Transverse colon (tissue), 4 donors: ENCODE measurements at regions not wholly inside any gene's neighbourhood (a gene's known extent, or its start where the extent isn't known, plus 50 kb on each side); places are given as distances from the start of the nearest gene placed in this dataset.

Experiments
- DNase-seq: peaks from one replicate; pipeline ENCODE4 v3.0.0-alpha.2; 2019
- H3K27ac ChIP-seq, 4 donors: fragments of 200-600 bp; sonication (generic); 2 replicates each; pipeline ENCODE4 v1.5.1; 2016 to 2018; ENCODE audit warnings: inconsistent platforms in 4 of 4
- H3K27me3 ChIP-seq: fragments of 200-600 bp; sonication (generic); 2 replicates; pipeline ENCODE4 v1.5.1; 2017; ENCODE audit warnings: inconsistent platforms
- H3K36me3 ChIP-seq, 4 donors: fragments of 200-600 bp; sonication (generic); 2 replicates each; pipeline ENCODE4 v1.5.1; 2017 to 2019; ENCODE audit warnings: inconsistent platforms in 4 of 4
- H3K4me1 ChIP-seq, 4 donors: fragments of 200-600 bp; sonication (generic); 2 replicates each; pipeline ENCODE4 v1.5.1; 2017 to 2020; ENCODE audit warnings: inconsistent platforms in 4 of 4
- H3K4me3 ChIP-seq, 4 donors: fragments of 200-600 bp; sonication (generic); 1 replicate in 1 of 4; 2 replicates in 3 of 4; pipeline versions ENCODE4 v1.5.1 to v1.6.1; 2017 to 2019; ENCODE audit warnings: inconsistent platforms in 4 of 4
- H3K9me3 ChIP-seq, 2 donors: fragments of 200-600 bp; sonication (generic); 2 replicates each; pipeline ENCODE4 v1.5.1; 2017 to 2019; ENCODE audit warnings: inconsistent platforms in 2 of 2
- EP300 ChIP-seq: sonication (generic); formaldehyde crosslinking; IDR thresholded peaks from one replicate; pipeline ENCODE4 v1.6.1; 2017; ENCODE audit warnings: antibody characterized with exemption, low read depth
- POLR2A ChIP-seq: fragments of 450-650 bp; IDR thresholded peaks from one replicate; pipeline ENCODE4 v1.6.1; 2016; ENCODE audit warnings: antibody characterized with exemption, mild to moderate bottlenecking, moderate library complexity
- POLR2AphosphoS5 ChIP-seq, 3 donors: sonication (generic); formaldehyde crosslinking; IDR thresholded peaks; one replicate each; pipeline ENCODE4 v1.6.1; 2016; ENCODE audit warnings: antibody characterized with exemption in 3 of 3
- WGBS, 2 donors: methylation state at CpG; one replicate each; pipeline ENCODE4 v1.1.5; 2018; ENCODE audit warnings: low coverage in 1 of 2; 5-methylcytosine and 5-hydroxymethylcytosine counted together
- in situ Hi-C, 4 donors: fragments of 200-750 bp; cut with MboI; loops; one replicate each; pipeline versions ENCODE4 v1.15.0 to v1.15.1; 2017; ENCODE audit warnings: low sequenced_read_pairs in 3 of 4, low pct_ligation_motif_present in 1 of 4, low pct_unique_long_range_greater_than_20kb in 1 of 4
- intact Hi-C: fragments of 100-400 bp; cut with DNase I; formaldehyde crosslinking; loops from one replicate; pipeline ENCODE4 v1.15.1; 2023; ENCODE audit warnings: low total_unique reads
- TF ChIP-seq, protein P1 (sequence below), 5 experiments: fragments of 200-600 bp in 3 of 5; fragments of 450-650 bp in 2 of 5; sonication (generic) in 3 of 5; IDR thresholded peaks; 1 replicate in 2 of 5; 2 replicates in 3 of 5; pipeline ENCODE4 v1.5.1; 2016 to 2017; ENCODE audit warnings: antibody characterized with exemption in 5 of 5, inconsistent platforms in 3 of 5, mild to moderate bottlenecking in 2 of 5, moderate library complexity in 1 of 5

DNA sequence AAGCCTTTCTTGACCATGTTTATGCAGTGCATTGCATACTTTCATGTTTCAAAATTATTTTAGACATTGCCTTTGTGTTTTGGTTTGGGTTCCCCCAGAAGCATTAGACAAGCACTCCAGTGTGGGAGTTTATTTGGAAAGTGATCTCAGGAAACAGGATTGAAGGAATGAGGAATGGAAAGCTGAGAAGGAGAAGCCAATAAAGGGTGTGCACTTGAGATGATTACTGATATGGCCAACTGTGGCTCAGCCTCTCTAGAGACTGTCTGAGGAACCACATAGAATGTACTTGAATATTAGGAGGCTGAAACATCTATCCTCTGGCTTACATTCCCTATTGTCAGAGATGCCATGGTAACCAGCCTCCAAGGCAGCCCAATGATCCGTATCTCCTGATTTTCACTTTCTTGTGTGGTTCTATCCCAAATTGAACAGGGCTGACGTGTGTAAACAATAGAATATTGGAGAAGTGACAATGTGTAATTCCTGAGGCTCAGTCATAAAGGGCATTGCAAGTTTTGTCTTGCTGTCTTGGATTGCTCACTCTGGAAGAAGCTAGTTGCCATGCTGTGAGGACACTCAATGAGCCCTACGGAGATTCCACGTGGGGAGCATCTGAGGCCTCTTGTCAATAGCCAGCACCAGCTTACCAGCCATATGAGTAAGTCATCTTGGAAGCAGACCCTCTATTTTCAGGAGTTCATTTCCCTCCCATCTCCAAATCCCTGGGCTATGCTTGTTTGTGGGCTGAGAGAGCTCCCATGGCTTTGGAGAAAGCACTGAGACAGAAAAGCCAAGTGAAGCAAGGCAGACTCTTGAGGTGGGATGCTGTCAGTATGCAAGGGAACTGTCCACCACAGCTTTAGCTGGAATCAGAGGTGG lies 84.7 kb downstream of the SCN11A start:
- Histone ChIP-seq H3K36me3 (no peaks in the 10 kb centered on the region), H3K4me1 (no peaks in the 10 kb centered on the region), H3K27ac (no peak overlapping the region), H3K27me3 (no peaks in the 10 kb centered on the region), H3K4me3 (no peak overlapping the region), H3K9me3 (no peaks in the 10 kb centered on the region)
- TF ChIP-seq, protein P1, sequence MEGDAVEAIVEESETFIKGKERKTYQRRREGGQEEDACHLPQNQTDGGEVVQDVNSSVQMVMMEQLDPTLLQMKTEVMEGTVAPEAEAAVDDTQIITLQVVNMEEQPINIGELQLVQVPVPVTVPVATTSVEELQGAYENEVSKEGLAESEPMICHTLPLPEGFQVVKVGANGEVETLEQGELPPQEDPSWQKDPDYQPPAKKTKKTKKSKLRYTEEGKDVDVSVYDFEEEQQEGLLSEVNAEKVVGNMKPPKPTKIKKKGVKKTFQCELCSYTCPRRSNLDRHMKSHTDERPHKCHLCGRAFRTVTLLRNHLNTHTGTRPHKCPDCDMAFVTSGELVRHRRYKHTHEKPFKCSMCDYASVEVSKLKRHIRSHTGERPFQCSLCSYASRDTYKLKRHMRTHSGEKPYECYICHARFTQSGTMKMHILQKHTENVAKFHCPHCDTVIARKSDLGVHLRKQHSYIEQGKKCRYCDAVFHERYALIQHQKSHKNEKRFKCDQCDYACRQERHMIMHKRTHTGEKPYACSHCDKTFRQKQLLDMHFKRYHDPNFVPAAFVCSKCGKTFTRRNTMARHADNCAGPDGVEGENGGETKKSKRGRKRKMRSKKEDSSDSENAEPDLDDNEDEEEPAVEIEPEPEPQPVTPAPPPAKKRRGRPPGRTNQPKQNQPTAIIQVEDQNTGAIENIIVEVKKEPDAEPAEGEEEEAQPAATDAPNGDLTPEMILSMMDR (IDR thresholded peaks at IDR 0.05) = no peak
- intact Hi-C loops (no loop called here), in situ Hi-C loops (no loop called here)
- WGBS, 2 donors = 75 to 83% methylated on average over 2 to 4 of the region's 4 CpGs
- no peak for DNase-seq

DNA sequence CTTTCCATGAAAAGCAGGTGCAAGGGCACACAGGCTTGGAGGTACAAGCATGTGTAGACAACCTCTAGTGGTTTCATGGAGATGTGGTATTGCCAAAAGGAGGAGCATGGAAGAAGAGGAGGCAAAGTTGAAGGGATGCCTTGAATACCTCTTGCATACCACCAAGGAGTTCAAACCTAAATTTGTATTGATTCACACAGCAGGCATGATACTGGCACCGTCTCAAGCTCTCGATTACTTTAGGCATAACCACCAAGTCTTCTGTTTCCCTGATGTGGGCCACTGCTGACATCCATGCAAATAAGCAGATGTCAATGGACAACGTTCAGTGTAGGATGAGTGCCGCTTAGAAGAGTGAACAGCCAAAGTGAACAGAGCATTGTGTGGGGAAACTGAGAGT lies 87.1 kb downstream of the SCN11A start:
- H3K27me3 ChIP-seq = no peaks in the 10 kb centered on the region
- in situ Hi-C loops = no loop called here
- no peak overlapping the region for H3K27ac ChIP-seq
- intact Hi-C loops = no loop called here
- no peak overlapping the region for H3K4me3 ChIP-seq
- no peaks in the 10 kb centered on the region for H3K4me1 ChIP-seq
- DNase-seq = no peak
- TF ChIP-seq POLR2AphosphoS5 (IDR thresholded peaks at IDR 0.05) = no peak
- TF ChIP-seq EP300 = no peak
- no peak for TF ChIP-seq POLR2A
- TF ChIP-seq, protein P1 (IDR thresholded peaks at IDR 0.05) = no peak
- no peaks in the 10 kb centered on the region for H3K9me3 ChIP-seq
- whole genome bisulfite sequencing, 2 donors = 88 to 92% methylated on average over 2 to 4 of the region's 4 CpGs
- no peaks in the 10 kb centered on the region for H3K36me3 ChIP-seq

DNA sequence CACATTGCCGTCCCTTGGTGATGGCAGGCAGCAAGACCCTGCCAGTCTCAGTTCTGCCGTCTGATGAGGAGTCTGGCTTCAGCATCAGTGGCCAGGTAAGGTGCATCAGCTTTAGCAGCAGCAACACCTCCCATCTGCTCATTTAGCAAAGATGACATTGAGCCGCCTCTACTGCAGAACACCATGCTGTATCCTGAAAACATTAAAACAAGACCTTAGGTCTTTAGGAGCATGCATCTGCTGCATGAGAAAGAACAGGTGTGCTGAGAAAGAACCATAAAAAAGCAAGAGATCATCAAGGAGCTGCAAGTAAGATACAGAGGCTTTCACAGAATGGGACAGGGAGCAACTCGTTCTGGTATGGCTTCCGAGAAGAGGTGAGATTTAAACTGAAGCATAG lies 87.5 kb downstream of the SCN11A start:
- Histone ChIP-seq H3K4me1 (no peaks in the 10 kb centered on the region), H3K27ac (no peak overlapping the region), H3K27me3 (no peaks in the 10 kb centered on the region), H3K36me3 (no peaks in the 10 kb centered on the region), H3K4me3 (no peak overlapping the region), H3K9me3 (no peaks in the 10 kb centered on the region)
- TF ChIP-seq, protein P1 (IDR thresholded peaks at IDR 0.05) = no peak
- TF ChIP-seq EP300 = no peak
- TF ChIP-seq POLR2AphosphoS5 (IDR thresholded peaks at IDR 0.05) = no peak
- no peak for TF ChIP-seq POLR2A
- in situ Hi-C loops = no loop called here
- intact Hi-C loops = no loop called here
- no peak for DNase-seq
- WGBS, 2 donors = 81% methylated on average over 5 of the region's 5 CpGs; no CpG with 5 or more reads in 1 of the 2 donors

DNA sequence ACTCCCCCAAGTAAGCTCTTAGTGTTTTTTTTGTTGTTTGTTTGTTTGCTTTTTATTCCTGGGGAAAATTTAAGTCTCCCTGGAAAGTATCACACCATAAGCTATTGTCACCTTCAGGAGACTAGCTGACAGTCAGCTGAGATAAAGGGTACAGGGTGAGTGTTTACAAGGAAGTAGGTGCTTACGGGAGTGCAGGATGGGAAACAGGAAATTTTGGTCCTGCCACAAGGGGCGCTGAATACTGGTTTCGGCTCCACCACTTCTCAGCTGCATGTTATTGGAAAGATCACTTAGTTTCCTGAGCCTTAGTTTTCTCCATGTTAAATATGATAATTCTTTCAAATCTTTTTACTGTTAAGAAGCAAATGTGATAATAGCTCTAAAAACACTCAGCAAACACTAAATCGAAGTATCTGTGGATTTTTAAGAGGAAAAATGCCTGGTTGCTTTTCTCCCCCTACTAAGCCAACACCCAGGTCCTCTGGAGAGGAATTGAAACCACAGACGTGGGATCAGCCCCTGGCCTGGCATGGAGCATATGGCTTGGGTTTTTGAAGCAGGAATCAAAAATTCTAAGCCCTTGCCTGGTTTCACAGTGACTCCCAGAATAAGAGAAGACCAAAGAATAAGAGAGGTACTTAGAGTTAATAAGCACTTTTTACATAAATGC lies 90.7 kb downstream of the SCN11A start:
- Histone ChIP-seq H3K27me3 (no peaks in the 10 kb centered on the region), H3K9me3 (no peaks in the 10 kb centered on the region), H3K27ac (no peak overlapping the region), H3K4me3 (no peak overlapping the region), H3K4me1 (no peaks in the 10 kb centered on the region), H3K36me3 (no peaks in the 10 kb centered on the region)
- in situ Hi-C loops = no loop called here
- peak; percentile 51 for DNase-seq
- intact Hi-C loops = no loop called here
- 9 to 17% methylated on average over 1 to 5 of the region's 5 CpGs for WGBS, 2 donors
- TF ChIP-seq POLR2AphosphoS5 (IDR thresholded peaks at IDR 0.05) (no peak), POLR2A (no peak), EP300 (no peak)
- TF ChIP-seq, protein P1 (IDR thresholded peaks at IDR 0.05) = peak; percentile 25 to 59 (median 42)
